Upper lobe of left lung (tissue), 6 donors: ENCODE measurements at regions not wholly inside any gene's neighbourhood (a gene's known extent, or its start where the extent isn't known, plus 50 kb on each side); places are given as distances from the start of the nearest gene placed in this dataset.

Experiments used
- ATAC-seq, 2 donors: fragments of 200-7000 bp; cut with Tn5 transposase; one replicate each; pipeline ENCODE4 v1.9.1; 2022; ENCODE audit warnings: mild to moderate bottlenecking in 2 of 2, moderate library complexity in 2 of 2; ENCODE audit not compliant: low FRiP score in 2 of 2
- DNase-seq, 2 donors: peaks; one replicate each; pipeline ENCODE4 v3.0.0-alpha.2; 2019 to 2020
- H3K27ac ChIP-seq, 4 donors: fragments of 200-600 bp; sonication (generic); one replicate each; pipeline ENCODE4 v1.5.1; 2016 to 2019
- H3K27me3 ChIP-seq, 4 donors: fragments of 200-600 bp; sonication (generic); one replicate each; pipeline ENCODE4 v1.5.1; 2017 to 2019
- H3K36me3 ChIP-seq, 4 donors: fragments of 200-600 bp; sonication (generic); one replicate each; pipeline ENCODE4 v1.5.1; 2016 to 2019
- H3K4me1 ChIP-seq, 4 donors: fragments of 200-600 bp; sonication (generic); one replicate each; pipeline ENCODE4 v1.5.1; 2018 to 2019
- H3K4me3 ChIP-seq, 4 donors: fragments of 200-600 bp; sonication (generic); one replicate each; pipeline ENCODE4 v1.5.1; 2017 to 2019; ENCODE audit warnings: mild to moderate bottlenecking in 2 of 4, moderate library complexity in 1 of 4
- H3K9me3 ChIP-seq, 4 donors: fragments of 200-600 bp; sonication (generic); one replicate each; pipeline ENCODE4 v1.5.1; 2018 to 2019
- CTCF ChIP-seq, 6 experiments: fragments of 450-650 bp in 4 of 6; fragments of 200-600 bp in 2 of 6; sonication (generic) in 2 of 6; IDR thresholded peaks; one replicate each; pipeline ENCODE4 v1.5.1; 2016 to 2019; ENCODE audit warnings: antibody characterized with exemption in 6 of 6
- EP300 ChIP-seq, 4 donors: sonication (generic); formaldehyde crosslinking; IDR thresholded peaks; one replicate each; pipeline ENCODE4 v1.5.1; 2017; ENCODE audit warnings: antibody characterized with exemption in 4 of 4, control low read depth in 2 of 4
- POLR2A ChIP-seq, 4 donors: fragments of 450-650 bp; IDR thresholded peaks; one replicate each; pipeline ENCODE4 v1.5.1; 2016 to 2017; ENCODE audit warnings: antibody characterized with exemption in 4 of 4, mild to moderate bottlenecking in 2 of 4
- POLR2AphosphoS5 ChIP-seq, 2 donors: sonication (generic); formaldehyde crosslinking; IDR thresholded peaks; one replicate each; pipeline ENCODE4 v1.5.1; 2017; ENCODE audit warnings: antibody characterized with exemption in 2 of 2
- WGBS, 2 donors: methylation state at CpG; one replicate each; pipeline ENCODE4 v1.1.5; 2017 to 2018; 5-methylcytosine and 5-hydroxymethylcytosine counted together
- donor health status: DM: no; HTN: no; CAD: no; lungs with moderate emphysema.
- donor health status: DM: no; HTN: yes; CAD: no; lungs with severe emphysema.

- ATAC-seq = no peak
- Histone ChIP-seq H3K27me3 (no peaks in the 10 kb centered on the region), H3K4me1 (no peaks in the 10 kb centered on the region), H3K36me3 (no peaks in the 10 kb centered on the region), H3K27ac (no peak overlapping the region), H3K4me3 (no peak overlapping the region), H3K9me3 (no peaks in the 10 kb centered on the region)
- WGBS, 2 donors = 67 to 71% methylated on average over 10 of the region's 10 CpGs
- no peak for TF ChIP-seq POLR2A (IDR thresholded peaks at IDR 0.05)
- TF ChIP-seq CTCF (IDR thresholded peaks at IDR 0.05) = no peak
- no peak for TF ChIP-seq EP300 (IDR thresholded peaks at IDR 0.05)
- TF ChIP-seq POLR2AphosphoS5 (IDR thresholded peaks at IDR 0.05) = no peak
- no peak for DNase-seq
Observed at GRCh38 chr3:193114431-193115340, 126.3 kb upstream of the PLAAT1 start.

- no peak overlapping the region for H3K4me3 ChIP-seq
- no peak overlapping the region for H3K27ac ChIP-seq
- no peak for DNase-seq
- H3K27me3 ChIP-seq = no peaks in the 10 kb centered on the region
- ATAC-seq = no peak
- no peak for TF ChIP-seq POLR2A (IDR thresholded peaks at IDR 0.05)
- no peak for TF ChIP-seq EP300 (IDR thresholded peaks at IDR 0.05)
- TF ChIP-seq CTCF (IDR thresholded peaks at IDR 0.05) = no peak
- TF ChIP-seq POLR2AphosphoS5 (IDR thresholded peaks at IDR 0.05) = no peak
- 82 to 84% methylated on average over 2 of the region's 2 CpGs for whole genome bisulfite sequencing, 2 donors
- no peaks in the 10 kb centered on the region for H3K4me1 ChIP-seq
- H3K9me3 ChIP-seq = no peaks in the 10 kb centered on the region
- no peaks in the 10 kb centered on the region for H3K36me3 ChIP-seq
Observed at GRCh38 chr3:193116871-193117270, 124.2 kb upstream of the PLAAT1 start.

- no peak overlapping the region for H3K27ac ChIP-seq
- DNase-seq (no peak), ATAC-seq (no peak)
- no peaks in the 10 kb centered on the region for H3K36me3 ChIP-seq
- WGBS, 2 donors = 88 to 90% methylated on average over 1 of the region's 1 CpG
- no peak overlapping the region for H3K4me3 ChIP-seq
- TF ChIP-seq EP300 (IDR thresholded peaks at IDR 0.05) (no peak), CTCF (IDR thresholded peaks at IDR 0.05) (no peak), POLR2A (IDR thresholded peaks at IDR 0.05) (no peak), POLR2AphosphoS5 (IDR thresholded peaks at IDR 0.05) (no peak)
- H3K9me3 ChIP-seq = no peaks in the 10 kb centered on the region
- H3K4me1 ChIP-seq = no peaks in the 10 kb centered on the region
- H3K27me3 ChIP-seq = no peaks in the 10 kb centered on the region
Observed at GRCh38 chr3:193118907-193119306, 122.1 kb upstream of the PLAAT1 start.

- Histone ChIP-seq H3K27ac (no peak overlapping the region), H3K36me3 (no peaks in the 10 kb centered on the region), H3K4me1 (no peaks in the 10 kb centered on the region), H3K4me3 (no peak overlapping the region), H3K9me3 (no peaks in the 10 kb centered on the region), H3K27me3 (no peaks in the 10 kb centered on the region)
- ATAC-seq (peak in 1 of 2 donors; percentile 45), DNase-seq (no peak)
- 87 to 88% methylated on average over 3 of the region's 3 CpGs for WGBS, 2 donors
- TF ChIP-seq CTCF (IDR thresholded peaks at IDR 0.05) = no peak
- TF ChIP-seq POLR2AphosphoS5 (IDR thresholded peaks at IDR 0.05) = no peak
- TF ChIP-seq POLR2A (IDR thresholded peaks at IDR 0.05) = no peak
- TF ChIP-seq EP300 (IDR thresholded peaks at IDR 0.05) = no peak
Observed at GRCh38 chr3:193119926-193120325, 121.1 kb upstream of the PLAAT1 start.

GRCh38 chr3:193124861-193125260 is 116.2 kb upstream of the PLAAT1 start:
- no peak for TF ChIP-seq POLR2AphosphoS5 (IDR thresholded peaks at IDR 0.05)
- TF ChIP-seq EP300 (IDR thresholded peaks at IDR 0.05) = no peak
- Histone ChIP-seq H3K27ac (no peak overlapping the region), H3K36me3 (no peaks in the 10 kb centered on the region), H3K4me3 (no peak overlapping the region), H3K27me3 (no peaks in the 10 kb centered on the region), H3K9me3 (no peaks in the 10 kb centered on the region), H3K4me1 (no peaks in the 10 kb centered on the region)
- DNase-seq (no peak), ATAC-seq (no peak)
- 82 to 85% methylated on average over 9 of the region's 9 CpGs for WGBS, 2 donors
